ENCODE measurements at regions not wholly inside any gene's neighbourhood (a gene's known extent, or its start where the extent isn't known, plus 50 kb on each side); places are given as distances from the start of the nearest gene placed in this dataset.

- TF ChIP-seq BHLHE40 (IDR thresholded peaks at IDR 0.05; ENCODE audit: borderline replicate concordance) (no peak), FOXM1 (IDR thresholded peaks at IDR 0.05; ENCODE audit: borderline replicate concordance) (no peak)
Measured at GRCh38 chrX:134716620-134717012, 58.3 kb upstream of the PLAC1 start.

Measured in HEK293T (cell line).